Right atrium auricular region (tissue), 2 donors: ENCODE measurements at regions not wholly inside any gene's neighbourhood (a gene's known extent, or its start where the extent isn't known, plus 50 kb on each side); places are given as distances from the start of the nearest gene placed in this dataset.

ENCODE experiments used
- DNase-seq: peaks from one replicate; pipeline ENCODE4 v3.0.0-alpha.2; 2019; ENCODE audit warnings: low spot score
- H3K27ac ChIP-seq, 2 donors: fragments of 200-600 bp; sonication (generic); 1 replicate in 1 of 2; 2 replicates in 1 of 2; pipeline ENCODE4 v1.5.1; 2016 to 2019
- H3K27me3 ChIP-seq, 2 donors: fragments of 200-600 bp; sonication (generic); one replicate each; pipeline versions ENCODE4 v1.5.1 to v1.6.0; 2017 to 2019
- H3K36me3 ChIP-seq: fragments of 200-600 bp; sonication (generic); one replicate; pipeline ENCODE4 v1.5.1; 2016
- H3K4me1 ChIP-seq, 2 donors: fragments of 200-600 bp; sonication (generic); one replicate each; pipeline versions ENCODE4 v1.5.1 to v1.6.0; 2017 to 2019
- H3K4me3 ChIP-seq, 2 donors: fragments of 200-600 bp; sonication (generic); 1 replicate in 1 of 2; 2 replicates in 1 of 2; pipeline ENCODE4 v1.5.1; 2017 to 2019; ENCODE audit warnings: mild to moderate bottlenecking in 1 of 2, moderate library complexity in 1 of 2
- H3K9me3 ChIP-seq, 2 donors: fragments of 200-600 bp; sonication (generic); one replicate each; pipeline ENCODE4 v1.5.1; 2019
- TF ChIP-seq, protein P1 (sequence below), 2 donors: fragments of 200-600 bp; sonication (generic); IDR thresholded peaks; one replicate each; pipeline ENCODE4 v1.5.1; 2019; ENCODE audit warnings: antibody characterized with exemption in 2 of 2

DNA sequence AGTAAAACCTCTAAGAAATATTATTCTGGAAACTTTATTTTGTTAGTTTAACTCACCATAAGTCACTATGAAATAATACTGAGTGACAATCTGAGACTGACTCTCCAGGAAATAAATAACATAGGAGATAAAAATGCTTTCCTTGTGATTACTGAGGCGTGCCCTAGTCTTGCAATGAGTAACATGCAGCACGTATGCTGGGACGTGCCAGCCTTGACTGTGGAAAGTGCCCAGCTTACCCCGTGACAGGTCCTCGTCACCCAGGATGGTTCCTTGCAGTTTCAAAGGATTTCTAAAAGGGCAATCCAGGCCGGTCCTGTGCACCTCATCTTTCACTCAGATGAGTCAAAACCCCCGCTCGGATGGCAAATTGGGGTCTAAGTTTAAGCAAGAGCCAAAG, 720.8 kb upstream of the ADAMTS16 start:
- no peaks in the 10 kb centered on the region for H3K9me3 ChIP-seq
- no peaks in the 10 kb centered on the region for H3K4me1 ChIP-seq
- no peaks in the 10 kb centered on the region for H3K27me3 ChIP-seq
- TF ChIP-seq, protein P1, sequence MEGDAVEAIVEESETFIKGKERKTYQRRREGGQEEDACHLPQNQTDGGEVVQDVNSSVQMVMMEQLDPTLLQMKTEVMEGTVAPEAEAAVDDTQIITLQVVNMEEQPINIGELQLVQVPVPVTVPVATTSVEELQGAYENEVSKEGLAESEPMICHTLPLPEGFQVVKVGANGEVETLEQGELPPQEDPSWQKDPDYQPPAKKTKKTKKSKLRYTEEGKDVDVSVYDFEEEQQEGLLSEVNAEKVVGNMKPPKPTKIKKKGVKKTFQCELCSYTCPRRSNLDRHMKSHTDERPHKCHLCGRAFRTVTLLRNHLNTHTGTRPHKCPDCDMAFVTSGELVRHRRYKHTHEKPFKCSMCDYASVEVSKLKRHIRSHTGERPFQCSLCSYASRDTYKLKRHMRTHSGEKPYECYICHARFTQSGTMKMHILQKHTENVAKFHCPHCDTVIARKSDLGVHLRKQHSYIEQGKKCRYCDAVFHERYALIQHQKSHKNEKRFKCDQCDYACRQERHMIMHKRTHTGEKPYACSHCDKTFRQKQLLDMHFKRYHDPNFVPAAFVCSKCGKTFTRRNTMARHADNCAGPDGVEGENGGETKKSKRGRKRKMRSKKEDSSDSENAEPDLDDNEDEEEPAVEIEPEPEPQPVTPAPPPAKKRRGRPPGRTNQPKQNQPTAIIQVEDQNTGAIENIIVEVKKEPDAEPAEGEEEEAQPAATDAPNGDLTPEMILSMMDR (IDR thresholded peaks at IDR 0.05), result no peak
- H3K27ac ChIP-seq, result no peak overlapping the region
- no peaks in the 10 kb centered on the region for H3K36me3 ChIP-seq
- no peak overlapping the region for H3K4me3 ChIP-seq
- no peak for DNase-seq

DNA sequence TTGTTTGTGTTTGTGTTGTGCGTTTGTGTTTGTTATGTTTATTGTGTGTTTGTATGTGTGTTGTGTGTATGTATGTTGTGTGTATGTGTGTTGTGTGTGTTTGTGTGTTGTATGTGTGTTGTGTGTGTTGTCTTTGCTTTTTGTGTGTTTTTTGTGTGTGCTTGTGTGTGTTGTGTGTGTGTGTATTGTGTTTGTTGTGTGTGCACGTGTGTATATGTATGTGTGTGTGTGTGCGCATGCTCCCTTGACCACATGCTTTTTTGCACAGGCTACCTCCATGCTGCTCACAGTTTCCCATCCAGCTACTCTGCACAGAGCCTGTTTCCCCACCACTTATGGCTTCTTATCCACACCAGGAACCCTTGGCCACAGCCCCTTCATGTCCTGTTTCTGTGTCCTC, 720.0 kb upstream of the ADAMTS16 start:
- TF ChIP-seq, protein P1 (IDR thresholded peaks at IDR 0.05), result no peak
- Histone ChIP-seq H3K27me3 (no peaks in the 10 kb centered on the region), H3K9me3 (no peaks in the 10 kb centered on the region), H3K27ac (no peak overlapping the region), H3K4me1 (no peaks in the 10 kb centered on the region), H3K4me3 (no peak overlapping the region), H3K36me3 (no peaks in the 10 kb centered on the region)
- no peak for DNase-seq

DNA sequence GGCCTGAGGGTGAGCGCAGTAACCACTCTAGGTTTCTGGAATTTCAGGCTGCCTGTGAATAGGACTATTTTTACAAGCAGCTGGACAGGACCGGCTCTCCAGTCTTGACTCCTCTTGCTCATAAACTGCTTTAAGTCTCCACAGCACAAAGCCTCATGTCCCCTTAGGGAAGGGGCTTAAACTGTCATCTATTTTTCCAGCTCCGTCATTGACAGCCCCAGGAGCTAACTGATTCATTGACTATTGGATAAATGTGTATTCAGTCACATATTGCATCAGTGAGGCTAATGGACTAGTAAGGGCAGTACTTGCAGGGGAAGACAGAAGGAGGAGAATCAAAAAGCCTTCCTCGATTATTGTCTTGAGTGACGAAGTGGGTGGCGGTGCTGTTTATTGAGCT, 719.4 kb upstream of the ADAMTS16 start:
- TF ChIP-seq, protein P1 (IDR thresholded peaks at IDR 0.05), result no peak
- DNase-seq, result no peak
- Histone ChIP-seq H3K36me3 (no peaks in the 10 kb centered on the region), H3K9me3 (no peaks in the 10 kb centered on the region), H3K27me3 (no peaks in the 10 kb centered on the region), H3K4me3 (no peak overlapping the region), H3K4me1 (no peaks in the 10 kb centered on the region), H3K27ac (no peak overlapping the region)

DNA sequence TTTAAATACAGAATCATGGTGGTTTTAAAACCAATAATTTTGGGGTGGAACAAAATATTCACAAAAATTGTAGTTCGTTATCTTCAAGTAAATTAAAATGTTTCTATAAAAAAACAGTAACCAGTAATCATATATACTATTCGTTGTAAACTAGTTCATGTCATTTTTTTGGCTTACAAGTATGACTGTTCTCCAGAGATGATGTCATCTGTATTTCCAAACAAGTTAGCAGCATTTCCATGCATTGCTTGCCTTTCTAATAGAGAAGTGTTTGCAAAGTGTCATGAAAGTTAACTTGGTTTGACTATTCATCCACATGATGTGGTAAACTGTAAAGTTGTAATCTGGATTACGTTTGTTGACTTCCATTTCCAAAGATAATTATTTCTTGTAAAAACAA, 717.9 kb upstream of the ADAMTS16 start:
- no peak for DNase-seq
- Histone ChIP-seq H3K36me3 (no peaks in the 10 kb centered on the region), H3K4me1 (no peaks in the 10 kb centered on the region), H3K27ac (no peak overlapping the region), H3K27me3 (no peaks in the 10 kb centered on the region), H3K9me3 (no peaks in the 10 kb centered on the region), H3K4me3 (no peak overlapping the region)
- TF ChIP-seq, protein P1 (IDR thresholded peaks at IDR 0.05), result no peak

DNA sequence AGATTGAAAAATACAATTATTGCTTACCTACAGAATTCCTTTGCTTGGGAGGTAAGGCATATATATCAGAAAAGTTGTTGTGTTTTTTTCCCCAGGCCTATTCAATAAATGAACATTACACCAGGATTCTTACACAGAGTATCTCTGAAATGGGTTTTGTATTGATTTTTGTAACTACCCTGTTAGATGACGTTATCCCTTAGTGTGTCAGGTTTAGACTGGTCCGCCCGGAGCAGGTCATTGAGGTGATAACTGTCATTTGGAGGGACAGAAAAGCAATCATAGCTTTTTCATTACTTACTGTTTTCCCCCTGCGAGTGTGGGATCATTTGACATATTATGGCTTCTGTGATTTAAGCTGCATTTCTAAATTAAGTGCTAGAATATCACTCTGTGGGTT, 715.2 kb upstream of the ADAMTS16 start:
- no peaks in the 10 kb centered on the region for H3K27me3 ChIP-seq
- DNase-seq, result no peak
- TF ChIP-seq, protein P1 (IDR thresholded peaks at IDR 0.05), result no peak

DNA sequence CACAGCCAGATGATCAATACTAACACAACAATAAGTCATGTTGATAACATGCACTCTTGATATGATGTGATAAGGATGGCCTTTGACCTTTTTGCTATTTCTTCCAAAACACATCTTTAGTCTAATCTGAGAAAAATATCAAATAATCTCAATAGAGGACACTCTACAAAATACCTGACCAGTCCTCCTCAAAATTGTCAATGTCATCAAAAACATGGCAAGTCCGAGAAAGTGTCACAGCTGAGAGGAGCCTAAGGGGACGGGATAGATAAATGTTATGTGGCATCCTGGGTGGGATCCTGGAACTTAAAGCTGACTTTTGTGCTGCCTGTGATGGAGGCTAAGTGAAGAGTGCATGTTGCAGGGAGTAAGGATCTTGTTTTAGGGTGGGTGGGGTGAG, 699.6 kb upstream of the ADAMTS16 start:
- DNase-seq, result no peak
- TF ChIP-seq, protein P1 (IDR thresholded peaks at IDR 0.05), result no peak
- Histone ChIP-seq H3K36me3 (no peaks in the 10 kb centered on the region), H3K9me3 (no peaks in the 10 kb centered on the region), H3K27ac (no peak overlapping the region), H3K4me3 (no peak overlapping the region), H3K27me3 (no peaks in the 10 kb centered on the region), H3K4me1 (no peaks in the 10 kb centered on the region)

More for the DNA sequence above, 715.2 kb upstream of the ADAMTS16 start:
- Histone ChIP-seq H3K27ac (no peak overlapping the region), H3K4me3 (no peak overlapping the region), H3K4me1 (no peaks in the 10 kb centered on the region), H3K9me3 (no peaks in the 10 kb centered on the region), H3K36me3 (no peaks in the 10 kb centered on the region)
